ENCODE measurements at regions not wholly inside any gene's neighbourhood (a gene's known extent, or its start where the extent isn't known, plus 50 kb on each side); places are given as distances from the start of the nearest gene placed in this dataset.

DNA sequence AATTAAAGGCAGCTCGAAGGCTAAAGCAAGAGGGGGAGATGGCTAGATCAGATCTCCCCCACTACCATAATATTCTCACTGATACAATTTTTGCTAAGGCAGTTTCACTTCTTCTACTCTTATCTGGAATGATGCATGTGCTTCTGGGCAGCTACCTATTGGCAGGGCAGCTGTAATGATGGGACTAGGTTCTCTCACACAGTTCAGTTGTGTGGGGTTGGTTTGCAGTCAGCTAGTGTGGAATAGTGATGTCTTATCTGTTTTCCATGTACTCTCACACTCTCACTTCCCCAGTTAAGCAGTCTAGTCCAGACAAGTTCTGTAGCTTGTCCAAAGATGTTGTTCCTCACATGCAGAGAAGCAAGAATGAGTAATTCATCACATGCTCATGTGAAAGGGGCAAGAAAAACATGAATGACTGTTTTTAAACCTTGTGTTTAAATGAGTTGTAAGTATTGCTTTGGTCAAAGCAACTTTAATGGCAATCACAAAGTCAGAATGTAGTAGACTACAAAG is 836.1 kb downstream of the CBLN2 start:
- H3K79me2 ChIP-seq, result no peaks in the 10 kb centered on the region
- DNase-seq (ENCODE audit: low spot score), result no peak

DNA sequence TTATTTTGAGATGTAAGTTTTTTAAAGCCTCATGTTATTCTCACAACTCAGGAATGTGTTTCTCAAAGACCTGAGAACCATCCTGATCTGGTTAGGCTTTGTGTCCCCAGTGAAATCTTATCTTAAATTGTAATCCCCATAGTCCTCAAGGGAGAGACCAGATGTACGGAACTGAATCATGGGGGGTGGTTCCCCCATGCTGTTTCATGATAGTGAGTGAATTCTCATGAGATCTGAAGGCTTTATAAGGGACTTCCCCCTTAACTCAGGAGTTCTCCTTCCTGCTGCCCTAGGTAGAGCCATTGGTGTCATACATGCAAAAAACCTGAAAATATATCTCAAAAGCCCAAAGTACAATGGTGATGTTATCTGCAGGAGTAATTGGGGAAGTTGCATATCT is 836.7 kb downstream of the CBLN2 start:
- DNase-seq (ENCODE audit: low spot score), result no peak
- TF ChIP-seq EZH2phosphoT487 (IDR thresholded peaks at IDR 0.05; ENCODE audit: low read depth, severe bottlenecking, unreplicated experiment) (no peak), EZH2 (IDR thresholded peaks at IDR 0.05; ENCODE audit: borderline replicate concordance) (no peak)
- TF ChIP-seq, protein P1, sequence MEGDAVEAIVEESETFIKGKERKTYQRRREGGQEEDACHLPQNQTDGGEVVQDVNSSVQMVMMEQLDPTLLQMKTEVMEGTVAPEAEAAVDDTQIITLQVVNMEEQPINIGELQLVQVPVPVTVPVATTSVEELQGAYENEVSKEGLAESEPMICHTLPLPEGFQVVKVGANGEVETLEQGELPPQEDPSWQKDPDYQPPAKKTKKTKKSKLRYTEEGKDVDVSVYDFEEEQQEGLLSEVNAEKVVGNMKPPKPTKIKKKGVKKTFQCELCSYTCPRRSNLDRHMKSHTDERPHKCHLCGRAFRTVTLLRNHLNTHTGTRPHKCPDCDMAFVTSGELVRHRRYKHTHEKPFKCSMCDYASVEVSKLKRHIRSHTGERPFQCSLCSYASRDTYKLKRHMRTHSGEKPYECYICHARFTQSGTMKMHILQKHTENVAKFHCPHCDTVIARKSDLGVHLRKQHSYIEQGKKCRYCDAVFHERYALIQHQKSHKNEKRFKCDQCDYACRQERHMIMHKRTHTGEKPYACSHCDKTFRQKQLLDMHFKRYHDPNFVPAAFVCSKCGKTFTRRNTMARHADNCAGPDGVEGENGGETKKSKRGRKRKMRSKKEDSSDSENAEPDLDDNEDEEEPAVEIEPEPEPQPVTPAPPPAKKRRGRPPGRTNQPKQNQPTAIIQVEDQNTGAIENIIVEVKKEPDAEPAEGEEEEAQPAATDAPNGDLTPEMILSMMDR (IDR thresholded peaks at IDR 0.05; ENCODE audit: poor library complexity), result no peak
- H3K4me1 ChIP-seq (ENCODE audit: insufficient read depth), result no peaks in the 10 kb centered on the region
- H3K9me3 ChIP-seq (ENCODE audit: low read depth), result no peaks in the 10 kb centered on the region
- no peaks in the 10 kb centered on the region for H4K20me1 ChIP-seq (ENCODE audit: insufficient read depth, poor library complexity, severe bottlenecking)
- H3K4me2 ChIP-seq, result no peak overlapping the region
- H3K9me2 ChIP-seq (replicated peaks; ENCODE audit: insufficient read depth), result no peaks in the 10 kb centered on the region
- H3K4me3 ChIP-seq, result no peak overlapping the region
- no peak overlapping the region for H2AFZ ChIP-seq
- no peaks in the 10 kb centered on the region for H3K36me3 ChIP-seq (replicated peaks; ENCODE audit: insufficient read depth, low read depth)
- H3K27me3 ChIP-seq, result no peaks in the 10 kb centered on the region
- WGBS (ENCODE audit: low lambda C conversion rate, missing lambda C conversion rate), result 52% methylated on average over 1 of the region's 1 CpG
- no peaks in the 10 kb centered on the region for H3K79me2 ChIP-seq
- H3K27ac ChIP-seq, result no peak overlapping the region

More for the DNA sequence above, 836.1 kb downstream of the CBLN2 start:
- no peak overlapping the region for H3K4me3 ChIP-seq
- H3K9me3 ChIP-seq (ENCODE audit: low read depth), result no peaks in the 10 kb centered on the region
- H3K9me2 ChIP-seq (replicated peaks; ENCODE audit: insufficient read depth), result no peaks in the 10 kb centered on the region
- TF ChIP-seq EZH2 (IDR thresholded peaks at IDR 0.05; ENCODE audit: borderline replicate concordance) (no peak), EZH2phosphoT487 (IDR thresholded peaks at IDR 0.05; ENCODE audit: low read depth, severe bottlenecking, unreplicated experiment) (no peak)
- TF ChIP-seq, protein P1 (IDR thresholded peaks at IDR 0.05; ENCODE audit: poor library complexity), result no peak
- WGBS (ENCODE audit: low lambda C conversion rate, missing lambda C conversion rate), result 69% methylated on average over 1 of the region's 1 CpG
- H3K27me3 ChIP-seq, result no peaks in the 10 kb centered on the region
- no peak overlapping the region for H2AFZ ChIP-seq
- no peak overlapping the region for H3K4me2 ChIP-seq
- H3K36me3 ChIP-seq (replicated peaks; ENCODE audit: insufficient read depth, low read depth), result no peaks in the 10 kb centered on the region
- no peaks in the 10 kb centered on the region for H3K4me1 ChIP-seq (ENCODE audit: insufficient read depth)
- H4K20me1 ChIP-seq (ENCODE audit: insufficient read depth, poor library complexity, severe bottlenecking), result no peaks in the 10 kb centered on the region
- H3K27ac ChIP-seq, result no peak overlapping the region

DNA sequence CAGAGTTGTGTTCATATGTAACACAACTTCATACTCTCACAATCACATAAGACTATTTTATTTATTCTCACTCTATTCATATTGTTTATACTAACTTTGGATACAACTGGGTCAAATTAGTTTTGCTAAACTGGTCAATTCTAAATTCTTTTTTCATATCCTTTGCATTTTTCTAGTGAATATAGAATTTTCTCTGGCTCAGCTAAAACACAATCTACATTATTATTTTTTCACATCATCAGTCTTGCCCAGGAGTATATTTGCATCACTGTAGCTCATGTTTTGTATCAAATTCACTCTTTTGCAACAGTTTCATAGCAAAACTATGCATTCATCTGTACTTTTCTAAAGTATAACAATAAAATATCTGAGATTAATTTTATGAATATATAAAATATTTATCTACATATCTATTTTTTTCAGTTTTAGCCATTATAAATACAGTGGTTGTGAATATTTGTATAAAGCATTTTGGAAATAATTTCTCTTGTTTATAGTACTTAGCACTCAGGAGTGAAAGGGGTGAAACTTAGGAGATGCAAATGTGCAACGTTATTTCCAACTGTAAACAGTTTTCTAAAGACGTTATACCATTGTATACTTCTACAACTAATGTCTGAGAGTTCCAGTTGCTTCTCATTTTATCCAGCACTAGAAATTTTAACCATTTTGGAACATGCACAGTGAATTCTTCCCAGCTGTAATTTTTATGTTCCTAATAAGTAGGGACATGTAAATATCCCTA is 854.6 kb downstream of the CBLN2 start:
- Histone ChIP-seq H3K27ac (no peak overlapping the region), H3K36me3 (replicated peaks; ENCODE audit: insufficient read depth, low read depth) (no peaks in the 10 kb centered on the region), H3K9me2 (replicated peaks; ENCODE audit: insufficient read depth) (no peaks in the 10 kb centered on the region), H4K20me1 (ENCODE audit: insufficient read depth, poor library complexity, severe bottlenecking) (no peaks in the 10 kb centered on the region), H2AFZ (no peak overlapping the region), H3K9me3 (ENCODE audit: low read depth) (no peaks in the 10 kb centered on the region), H3K4me2 (no peak overlapping the region), H3K27me3 (no peaks in the 10 kb centered on the region), H3K4me3 (no peak overlapping the region), H3K79me2 (no peaks in the 10 kb centered on the region), H3K4me1 (ENCODE audit: insufficient read depth) (no peaks in the 10 kb centered on the region)
- 68% methylated on average over 2 of the region's 2 CpGs for WGBS (ENCODE audit: low lambda C conversion rate, missing lambda C conversion rate)
- no peak for DNase-seq (ENCODE audit: low spot score)
- TF ChIP-seq, protein P1 (IDR thresholded peaks at IDR 0.05; ENCODE audit: poor library complexity), result no peak
- TF ChIP-seq EZH2 (IDR thresholded peaks at IDR 0.05; ENCODE audit: borderline replicate concordance) (no peak), EZH2phosphoT487 (IDR thresholded peaks at IDR 0.05; ENCODE audit: low read depth, severe bottlenecking, unreplicated experiment) (no peak)
